H9 (cell line): ENCODE measurements at regions not wholly inside any gene's neighbourhood (a gene's known extent, or its start where the extent isn't known, plus 50 kb on each side); places are given as distances from the start of the nearest gene placed in this dataset.

ENCODE experiments used
- DNase-seq: peaks from one replicate; pipeline ENCODE4 v3.0.0-alpha.2; 2017
- H2AFZ ChIP-seq: one replicate; pipeline ENCODE4 v1.6.1; 2013; ENCODE audit warnings: mild to moderate bottlenecking, low read length, control low read depth, moderate library complexity
- H2AK5ac ChIP-seq: 2 replicates; pipeline ENCODE4 v1.6.1; 2013; ENCODE audit warnings: low read length, control low read depth, mixed read lengths; ENCODE audit not compliant: insufficient read length
- H2BK120ac ChIP-seq: one replicate; pipeline ENCODE4 v1.6.1; 2013; ENCODE audit warnings: low read depth, mild to moderate bottlenecking, low read length, control low read depth, inconsistent platforms; ENCODE audit not compliant: poor library complexity, severe bottlenecking
- H2BK12ac ChIP-seq: 2 replicates; pipeline ENCODE4 v1.6.1; 2013; ENCODE audit warnings: low read length, control low read depth, mixed read lengths, low read depth; ENCODE audit not compliant: insufficient read length
- H2BK15ac ChIP-seq: 2 replicates; pipeline ENCODE4 v1.6.1; 2013; ENCODE audit warnings: low read depth, low read length, control low read depth
- H2BK20ac ChIP-seq: one replicate; pipeline ENCODE4 v1.6.1; 2013; ENCODE audit warnings: low read depth, mild to moderate bottlenecking, low read length, control low read depth, inconsistent platforms; ENCODE audit not compliant: poor library complexity, severe bottlenecking
- H2BK5ac ChIP-seq: 2 replicates; pipeline ENCODE4 v1.6.1; 2013; ENCODE audit warnings: low read length, control low read depth, mixed read lengths; ENCODE audit not compliant: insufficient read length
- H3K14ac ChIP-seq: 2 replicates; pipeline ENCODE4 v1.6.1; 2013; ENCODE audit warnings: low read length, control low read depth; ENCODE audit not compliant: insufficient read depth
- H3K18ac ChIP-seq: 2 replicates; pipeline ENCODE4 v1.6.1; 2013; ENCODE audit warnings: low read depth, mild to moderate bottlenecking, mixed read lengths, low read length, control low read depth; ENCODE audit not compliant: insufficient read length
- H3K23ac ChIP-seq: 2 replicates; pipeline ENCODE4 v1.6.1; 2013; ENCODE audit warnings: low read length, control low read depth, mixed read lengths, low read depth; ENCODE audit not compliant: insufficient read length
- H3K23me2 ChIP-seq: 2 replicates; pipeline ENCODE4 v1.6.1; 2013; ENCODE audit warnings: low read depth, mild to moderate bottlenecking, mixed read lengths, low read length, control low read depth; ENCODE audit not compliant: insufficient read length, poor library complexity, severe bottlenecking
- H3K27ac ChIP-seq: 2 replicates; pipeline ENCODE4 v1.5.1; 2013; ENCODE audit warnings: low read length, control low read depth, mixed read lengths, low read depth; ENCODE audit not compliant: insufficient read length
- H3K27me3 ChIP-seq: 2 replicates; pipeline ENCODE4 v1.6.1; 2013; ENCODE audit warnings: low read length, control low read depth, inconsistent platforms; ENCODE audit not compliant: insufficient read depth
- H3K4ac ChIP-seq: 2 replicates; pipeline ENCODE4 v1.6.1; 2013; ENCODE audit warnings: low read depth, mild to moderate bottlenecking, control low read depth, inconsistent platforms, low read length, moderate library complexity
- H3K4me1 ChIP-seq: 2 replicates; pipeline ENCODE4 v1.6.1; 2013; ENCODE audit warnings: low read length, control low read depth, inconsistent platforms; ENCODE audit not compliant: insufficient read depth
- H3K4me2 ChIP-seq: 2 replicates; pipeline ENCODE4 v1.6.1; 2013; ENCODE audit warnings: low read length, control low read depth, mixed read lengths; ENCODE audit not compliant: insufficient read length, insufficient read depth
- H3K56ac ChIP-seq: 2 replicates; pipeline ENCODE4 v1.6.1; 2013; ENCODE audit warnings: low read depth, mild to moderate bottlenecking, mixed read lengths, low read length, control low read depth; ENCODE audit not compliant: insufficient read length
- H3K79me1 ChIP-seq: 2 replicates; pipeline ENCODE4 v1.6.1; 2013; ENCODE audit warnings: low read depth, mild to moderate bottlenecking, moderate library complexity, low read length, control low read depth, inconsistent platforms; ENCODE audit not compliant: insufficient read depth, poor library complexity, severe bottlenecking
- H3K79me2 ChIP-seq: 2 replicates; pipeline ENCODE4 v1.6.1; 2013; ENCODE audit warnings: low read length, control low read depth, inconsistent platforms; ENCODE audit not compliant: insufficient read depth
- H3K9ac ChIP-seq: 2 replicates; pipeline ENCODE4 v1.6.1; 2013; ENCODE audit warnings: low read length, control low read depth, mixed read lengths; ENCODE audit not compliant: insufficient read length; ENCODE audit errors: extremely low read depth
- H3K9me3 ChIP-seq: one replicate; pipeline ENCODE4 v1.6.1; 2013; ENCODE audit warnings: low read depth, low read length, inconsistent platforms; ENCODE audit not compliant: control insufficient read depth
- H3T11ph ChIP-seq: one replicate; pipeline ENCODE4 v1.6.1; 2013; ENCODE audit warnings: mild to moderate bottlenecking, low read length, control low read depth, inconsistent platforms
- H4K20me1 ChIP-seq: one replicate; pipeline ENCODE4 v1.6.1; 2013; ENCODE audit not compliant: control insufficient read depth, insufficient read length, insufficient read depth
- H4K5ac ChIP-seq: 2 replicates; pipeline ENCODE4 v1.6.1; 2013; ENCODE audit warnings: low read depth, mild to moderate bottlenecking, mixed read lengths, low read length, control low read depth; ENCODE audit not compliant: insufficient read length
- H4K8ac ChIP-seq: replicated peaks from 2 replicates; pipeline ENCODE4 v1.6.1; 2013; ENCODE audit warnings: low read length, control low read depth, mixed read lengths, low read depth; ENCODE audit not compliant: insufficient read length
- H4K91ac ChIP-seq: 2 replicates; pipeline ENCODE4 v1.6.1; 2013; ENCODE audit warnings: low read depth, mild to moderate bottlenecking, moderate library complexity, mixed read lengths, low read length, control low read depth; ENCODE audit not compliant: insufficient read length
- H3K27ac Mint-ChIP-seq, 3 experiments: 2 replicates in 2 of 3; 3 replicates in 1 of 3; pipeline ENCODE4 v1.8.0; 2020 to 2021; ENCODE audit warnings: mixed read lengths in 3 of 3, mild to moderate bottlenecking in 1 of 3, moderate library complexity in 1 of 3
- H3K27me3 Mint-ChIP-seq: 2 replicates; pipeline ENCODE4 v1.8.0; 2021; ENCODE audit warnings: low read depth, mild to moderate bottlenecking, moderate library complexity, mixed read lengths
- H3K36me3 Mint-ChIP-seq, 3 experiments: 2 replicates in 2 of 3; 3 replicates in 1 of 3; pipeline ENCODE4 v1.8.0; 2020 to 2021; ENCODE audit warnings: low read depth in 3 of 3, mixed read lengths in 3 of 3; ENCODE audit not compliant: insufficient read depth in 1 of 3
- H3K4me1 Mint-ChIP-seq, 2 experiments: 2 replicates each; pipeline ENCODE4 v1.8.0; 2020; ENCODE audit warnings: mixed read lengths in 2 of 2
- H3K4me3 Mint-ChIP-seq, 2 experiments: 2 replicates in 1 of 2; 3 replicates in 1 of 2; pipeline ENCODE4 v1.8.0; 2020 to 2021; ENCODE audit warnings: mild to moderate bottlenecking in 2 of 2, mixed read lengths in 2 of 2, moderate library complexity in 1 of 2
- H3K9me3 Mint-ChIP-seq, 2 experiments: 2 replicates in 1 of 2; 3 replicates in 1 of 2; pipeline ENCODE4 v1.8.0; 2020; ENCODE audit warnings: mild to moderate bottlenecking in 2 of 2, mixed read lengths in 2 of 2, moderate library complexity in 1 of 2
- CTCF ChIP-seq: fragments of 200-600 bp; sonication (generic); conservative IDR thresholded peaks from 3 replicates; pipeline ENCODE4 v1.8.0; 2021; ENCODE audit warnings: antibody characterized with exemption, mild to moderate bottlenecking
- WGBS: extraction: QIAGEN DNeasy Blood & Tissue Kit; methylation state at CpG from one replicate; pipeline ENCODE4 v1.1.7; 2013; ENCODE audit warnings: missing lambda C conversion rate, low lambda C conversion rate, mixed read lengths; ENCODE audit not compliant: insufficient read length; ENCODE audit errors: extremely low coverage; 5-methylcytosine and 5-hydroxymethylcytosine counted together

- no peaks in the 10 kb centered on the region for H3K23me2 ChIP-seq
- H4K8ac ChIP-seq, result no peak overlapping the region
Observed at GRCh38 chr1:5578690-5579089, 413.5 kb downstream of the NPHP4 start.

More at GRCh38 chr1:5578690-5579089, 413.5 kb downstream of the NPHP4 start:
- no peak for TF ChIP-seq CTCF
- no peaks in the 10 kb centered on the region for H3K79me2 ChIP-seq
- Mint-ChIP-seq H3K9me3 (no peaks in the 10 kb centered on the region), H3K27ac (peak overlapping the region in 1 of 3 experiments; percentile 23; a peak in 1 of 7 replicates), H3K4me1 (peaks cover 0 to 3% of the 10 kb centered on the region in 2 experiments; a peak in 1 of 4 replicates), H3K36me3 (no peaks in the 10 kb centered on the region), H3K4me3 (no peak overlapping the region), H3K27me3 (peaks cover 13% of the 10 kb centered on the region)
- no peak overlapping the region for H3K9ac ChIP-seq
- H3K14ac ChIP-seq, result no peak overlapping the region
- H3K4me1 ChIP-seq, result no peaks in the 10 kb centered on the region
- no peaks in the 10 kb centered on the region for H3K9me3 ChIP-seq
- WGBS, result no CpG with 5 or more reads among the region's 8 CpGs
- H4K5ac ChIP-seq, result no peak overlapping the region
- no peak overlapping the region for H2BK120ac ChIP-seq
- H3K23ac ChIP-seq, result no peak overlapping the region
- H3K79me1 ChIP-seq, result no peaks in the 10 kb centered on the region
- no peaks in the 10 kb centered on the region for H4K20me1 ChIP-seq
- no peak overlapping the region for H3T11ph ChIP-seq
- H3K4ac ChIP-seq, result no peak overlapping the region
- no peak overlapping the region for H3K27ac ChIP-seq
- H2AK5ac ChIP-seq, result no peak overlapping the region
- H2AFZ ChIP-seq, result no peak overlapping the region
- no peak overlapping the region for H4K91ac ChIP-seq
- no peak overlapping the region for H2BK5ac ChIP-seq
- H3K56ac ChIP-seq, result no peak overlapping the region
- H3K27me3 ChIP-seq, result no peaks in the 10 kb centered on the region
- no peak overlapping the region for H2BK20ac ChIP-seq
- DNase-seq, result no peak
- H3K4me2 ChIP-seq, result no peak overlapping the region
- no peak overlapping the region for H2BK12ac ChIP-seq
- H3K18ac ChIP-seq, result no peak overlapping the region
- no peak overlapping the region for H2BK15ac ChIP-seq
